ENCODE measurements at regions not wholly inside any gene's neighbourhood (a gene's known extent, or its start where the extent isn't known, plus 50 kb on each side); places are given as distances from the start of the nearest gene placed in this dataset.

DNA sequence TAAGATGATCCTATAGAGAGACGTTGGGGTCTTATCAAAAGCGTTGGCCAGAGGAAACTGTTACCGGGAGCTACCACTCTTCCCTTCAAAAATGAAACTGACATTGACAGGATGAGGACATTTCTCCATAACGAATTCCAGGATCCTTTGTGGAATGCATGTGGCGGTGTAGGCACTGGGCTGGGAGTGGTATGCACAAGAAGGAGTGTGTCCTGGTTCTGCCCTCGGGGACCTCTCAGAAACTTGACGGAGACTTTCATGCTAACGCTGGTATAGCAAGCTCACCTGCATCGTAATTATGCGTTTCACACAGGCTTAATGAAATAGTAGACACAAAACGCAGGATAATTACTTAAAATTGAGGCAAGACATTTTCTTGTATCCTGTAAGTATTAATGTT, 441.1 kb downstream of the FGF9 start:
- TF ChIP-seq, protein P1, sequence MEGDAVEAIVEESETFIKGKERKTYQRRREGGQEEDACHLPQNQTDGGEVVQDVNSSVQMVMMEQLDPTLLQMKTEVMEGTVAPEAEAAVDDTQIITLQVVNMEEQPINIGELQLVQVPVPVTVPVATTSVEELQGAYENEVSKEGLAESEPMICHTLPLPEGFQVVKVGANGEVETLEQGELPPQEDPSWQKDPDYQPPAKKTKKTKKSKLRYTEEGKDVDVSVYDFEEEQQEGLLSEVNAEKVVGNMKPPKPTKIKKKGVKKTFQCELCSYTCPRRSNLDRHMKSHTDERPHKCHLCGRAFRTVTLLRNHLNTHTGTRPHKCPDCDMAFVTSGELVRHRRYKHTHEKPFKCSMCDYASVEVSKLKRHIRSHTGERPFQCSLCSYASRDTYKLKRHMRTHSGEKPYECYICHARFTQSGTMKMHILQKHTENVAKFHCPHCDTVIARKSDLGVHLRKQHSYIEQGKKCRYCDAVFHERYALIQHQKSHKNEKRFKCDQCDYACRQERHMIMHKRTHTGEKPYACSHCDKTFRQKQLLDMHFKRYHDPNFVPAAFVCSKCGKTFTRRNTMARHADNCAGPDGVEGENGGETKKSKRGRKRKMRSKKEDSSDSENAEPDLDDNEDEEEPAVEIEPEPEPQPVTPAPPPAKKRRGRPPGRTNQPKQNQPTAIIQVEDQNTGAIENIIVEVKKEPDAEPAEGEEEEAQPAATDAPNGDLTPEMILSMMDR (IDR thresholded peaks at IDR 0.05; ENCODE audit: low read length), result no peak
- no peak for TF ChIP-seq EZH2 (IDR thresholded peaks at IDR 0.05; ENCODE audit: borderline replicate concordance, low read length)
